ENCODE measurements at regions not wholly inside any gene's neighbourhood (a gene's known extent, or its start where the extent isn't known, plus 50 kb on each side); places are given as distances from the start of the nearest gene placed in this dataset.

DNA sequence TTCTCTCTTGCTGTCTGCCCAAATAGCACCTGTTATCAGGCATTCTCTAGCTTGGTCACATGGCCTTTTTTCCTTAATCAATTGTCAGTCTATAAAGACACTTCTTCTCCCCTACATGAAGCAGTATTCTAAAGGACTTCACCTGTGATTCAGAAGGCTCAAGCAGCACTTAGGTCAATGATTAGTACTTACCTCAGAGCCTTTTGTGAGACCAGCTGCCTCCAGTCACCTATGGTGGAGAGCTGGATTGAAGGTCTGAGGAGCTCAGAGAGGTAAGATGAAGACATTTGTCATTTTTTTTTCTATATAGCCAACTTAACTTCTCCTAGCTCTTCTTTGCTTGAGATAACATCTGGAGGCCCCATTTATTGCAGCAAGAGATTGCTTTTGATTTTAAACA lies 278.3 kb upstream of the PCSK5 start:
- Histone ChIP-seq H3K27ac (no peak overlapping the region), H3K27me3 (no peaks in the 10 kb centered on the region), H3K4me1 (no peaks in the 10 kb centered on the region), H3K4me3 (no peak overlapping the region), H3K9me3 (no peaks in the 10 kb centered on the region), H3K36me3 (ENCODE audit: low read depth, missing control alignments) (no peaks in the 10 kb centered on the region)
- intact Hi-C loops (cut with DNase I; ENCODE audit: low total_unique reads): no loop called here
- DNase-seq: no peak
- TF ChIP-seq POLR2A (IDR thresholded peaks at IDR 0.05): no peak
- no peak for TF ChIP-seq CTCF (IDR thresholded peaks at IDR 0.05)

- TF ChIP-seq POLR2A (IDR thresholded peaks at IDR 0.05) (no peak), CTCF (IDR thresholded peaks at IDR 0.05) (no peak)
- Histone ChIP-seq H3K4me3 (no peak overlapping the region), H3K27ac (no peak overlapping the region), H3K9me3 (no peaks in the 10 kb centered on the region), H3K36me3 (ENCODE audit: low read depth, missing control alignments) (no peaks in the 10 kb centered on the region), H3K27me3 (no peaks in the 10 kb centered on the region), H3K4me1 (no peaks in the 10 kb centered on the region)
- intact Hi-C loops (cut with DNase I; ENCODE audit: low total_unique reads): no loop called here
- 67 to 73% methylated on average over 3 of the region's 3 CpGs for WGBS, 2 donors
- no peak for DNase-seq
Measured at GRCh38 chr9:75612754-75613153, 277.7 kb upstream of the PCSK5 start.

DNA sequence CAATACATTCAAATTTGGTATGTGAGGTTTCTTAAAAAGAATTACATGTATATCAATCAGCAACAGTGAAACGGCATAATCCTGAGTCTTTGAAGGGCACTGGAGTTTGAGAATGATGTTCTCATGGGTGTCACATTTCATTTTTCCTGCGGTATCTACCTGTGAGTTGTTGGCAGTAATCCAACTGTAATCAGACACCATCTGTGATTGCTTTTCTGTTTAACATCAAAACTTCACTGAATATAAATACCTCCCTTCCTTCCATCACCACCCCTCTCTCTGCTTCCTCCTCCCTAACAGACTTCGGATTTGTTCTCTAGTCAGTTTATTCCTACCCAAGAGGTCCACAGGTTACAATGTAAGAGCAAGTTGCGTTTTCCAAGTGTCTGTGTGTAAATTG lies 275.2 kb upstream of the PCSK5 start:
- TF ChIP-seq POLR2A (IDR thresholded peaks at IDR 0.05) (no peak), CTCF (IDR thresholded peaks at IDR 0.05) (no peak)
- H3K36me3 ChIP-seq (ENCODE audit: low read depth, missing control alignments): no peaks in the 10 kb centered on the region
- WGBS, 2 donors: 60 to 64% methylated on average over 4 of the region's 4 CpGs
- intact Hi-C loops (cut with DNase I; ENCODE audit: low total_unique reads): no loop called here
- no peak overlapping the region for H3K4me3 ChIP-seq
- DNase-seq: no peak
- no peak overlapping the region for H3K27ac ChIP-seq
- H3K4me1 ChIP-seq: no peaks in the 10 kb centered on the region
- H3K27me3 ChIP-seq: no peaks in the 10 kb centered on the region
- no peaks in the 10 kb centered on the region for H3K9me3 ChIP-seq

DNA sequence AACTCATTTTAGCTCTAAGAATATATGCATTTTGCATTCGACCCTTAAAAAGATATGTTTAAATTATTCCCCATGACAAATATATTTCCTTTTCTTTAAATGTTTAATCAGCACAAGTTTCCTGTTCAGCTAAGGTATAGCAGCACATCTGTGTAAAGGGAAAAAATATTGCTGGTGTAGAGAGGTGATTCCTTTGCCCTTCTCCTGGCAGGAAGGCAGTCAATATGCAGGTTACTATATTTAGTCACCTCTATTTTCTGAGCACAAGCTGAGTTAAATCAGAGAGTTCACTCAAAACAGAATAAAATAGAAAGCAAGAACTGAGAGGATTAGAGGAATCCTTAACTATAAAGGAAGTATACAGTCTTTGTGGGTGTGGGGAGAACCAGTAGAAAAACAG lies 274.4 kb upstream of the PCSK5 start:
- H3K36me3 ChIP-seq (ENCODE audit: low read depth, missing control alignments): no peaks in the 10 kb centered on the region
- H3K4me1 ChIP-seq: no peaks in the 10 kb centered on the region
- no peak for DNase-seq
- TF ChIP-seq CTCF (IDR thresholded peaks at IDR 0.05) (no peak), POLR2A (IDR thresholded peaks at IDR 0.05) (no peak)
- no peaks in the 10 kb centered on the region for H3K9me3 ChIP-seq
- H3K27ac ChIP-seq: no peak overlapping the region
- intact Hi-C loops (cut with DNase I; ENCODE audit: low total_unique reads): no loop called here
- 62 to 63% methylated on average over 1 of the region's 1 CpG for WGBS, 2 donors
- H3K27me3 ChIP-seq: no peaks in the 10 kb centered on the region
- no peak overlapping the region for H3K4me3 ChIP-seq

DNA sequence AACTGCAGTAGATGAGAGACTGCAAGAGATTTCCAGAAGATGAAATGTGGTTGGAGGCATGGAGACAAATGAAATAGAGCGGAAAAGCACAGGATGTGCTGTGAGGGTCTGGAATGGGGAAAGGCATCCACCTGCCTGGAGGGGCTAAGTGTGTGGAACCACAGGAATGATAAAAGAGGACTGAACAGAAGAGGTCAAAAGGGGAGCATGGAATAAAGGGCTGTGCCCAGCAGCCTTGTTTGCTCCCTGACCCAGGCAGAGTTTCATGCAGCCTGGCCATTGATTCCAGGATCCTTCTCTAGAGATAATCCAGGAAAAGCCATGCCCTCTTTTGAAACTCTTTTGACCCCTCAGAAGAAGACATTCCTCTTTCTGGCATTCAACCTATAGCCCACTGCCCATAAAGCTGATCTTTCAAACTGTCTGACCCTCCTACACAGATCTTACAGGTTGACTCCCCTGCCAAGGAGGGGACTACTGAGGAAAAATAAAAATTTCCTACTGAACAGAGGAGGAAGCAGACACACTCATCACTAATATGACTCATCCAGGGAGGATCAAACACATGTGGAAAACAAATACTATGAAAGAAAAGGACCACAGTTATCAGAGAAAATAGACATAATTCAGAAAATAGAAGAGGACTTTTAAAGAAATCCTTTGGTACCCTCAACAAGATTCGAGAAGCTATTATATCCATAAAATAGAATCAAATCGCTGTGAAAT lies 273.5 kb upstream of the PCSK5 start:
- Histone ChIP-seq H3K36me3 (ENCODE audit: low read depth, missing control alignments) (no peaks in the 10 kb centered on the region), H3K27ac (no peak overlapping the region), H3K27me3 (no peaks in the 10 kb centered on the region), H3K4me3 (no peak overlapping the region), H3K9me3 (no peaks in the 10 kb centered on the region), H3K4me1 (no peaks in the 10 kb centered on the region)
- TF ChIP-seq CTCF (IDR thresholded peaks at IDR 0.05) (no peak), POLR2A (IDR thresholded peaks at IDR 0.05) (no peak)
- intact Hi-C loops (cut with DNase I; ENCODE audit: low total_unique reads): no loop called here
- no peak for DNase-seq
- WGBS, 2 donors: 86 to 91% methylated on average over 3 of the region's 3 CpGs

All from testis (tissue), 2 donors.